Frontal cortex (tissue), 3 donors: ENCODE measurements at regions not wholly inside any gene's neighbourhood (a gene's known extent, or its start where the extent isn't known, plus 50 kb on each side); places are given as distances from the start of the nearest gene placed in this dataset.
"Not testable (repeated sequence)": the region's sequence is repeated elsewhere in the genome, so short reads cannot be mapped to it uniquely, and the experiment has no call there.

Experiments
- DNase-seq, 2 donors: peaks; one replicate each; pipeline ENCODE4 v3.0.0; 2012; ENCODE audit warnings: low spot score in 2 of 2
- FAIRE-seq: peaks from 2 replicates; lab custom pipeline; 2012; peaks lifted over from hg19 to GRCh38; lab: Jason Lieb, UNC
- donor health status: control.
- donor health status: control.
- donor health status: control.

- no peak for FAIRE-seq
- no peak for DNase-seq
These were observed 969.7 kb upstream of the USP15 start for GRCh38 chr12:61290473-61290872.

- FAIRE-seq: no peak
- no peak for DNase-seq
These were observed 968.6 kb upstream of the USP15 start for GRCh38 chr12:61291647-61292046.

- FAIRE-seq, DNase-seq: not testable (repeated sequence)
These were observed 966.2 kb upstream of the USP15 start for GRCh38 chr12:61294011-61294410.

- FAIRE-seq (no peak), DNase-seq (no peak)
These were observed 958.4 kb upstream of the USP15 start for GRCh38 chr12:61301817-61302216.

- FAIRE-seq: no peak
- no peak for DNase-seq
These were observed 957.9 kb upstream of the USP15 start for GRCh38 chr12:61302282-61302681.

GRCh38 chr12:61308220-61308619 lies 952.0 kb upstream of the USP15 start:
- DNase-seq (no peak), FAIRE-seq (no peak)

- FAIRE-seq (peak; percentile 87), DNase-seq (no peak)
These were observed 948.8 kb upstream of the USP15 start for GRCh38 chr12:61311413-61311812.

GRCh38 chr12:61348871-61349270 lies 911.3 kb upstream of the USP15 start:
- no peak for FAIRE-seq

GRCh38 chr12:61355105-61355504 lies 905.1 kb upstream of the USP15 start:
- DNase-seq: no peak

More at GRCh38 chr12:61348871-61349270, 911.3 kb upstream of the USP15 start:
- DNase-seq: no peak

GRCh38 chr12:61356485-61356884 lies 903.7 kb upstream of the USP15 start:
- FAIRE-seq (no peak), DNase-seq (no peak)

More at GRCh38 chr12:61355105-61355504, 905.1 kb upstream of the USP15 start:
- no peak for FAIRE-seq

GRCh38 chr12:61357496-61357895 lies 902.7 kb upstream of the USP15 start:
- FAIRE-seq: no peak
- no peak for DNase-seq

GRCh38 chr12:61362037-61362436 lies 898.2 kb upstream of the USP15 start:
- FAIRE-seq (no peak), DNase-seq (no peak)

- FAIRE-seq (no peak), DNase-seq (no peak)
These were observed 895.2 kb upstream of the USP15 start for GRCh38 chr12:61365001-61365400.

- DNase-seq (no peak), FAIRE-seq (no peak)
These were observed 892.9 kb upstream of the USP15 start for GRCh38 chr12:61367281-61367785.

GRCh38 chr12:61369241-61369910 lies 890.8 kb upstream of the USP15 start:
- no peak for DNase-seq
- FAIRE-seq: no peak

GRCh38 chr12:61384511-61384910 lies 875.7 kb upstream of the USP15 start:
- DNase-seq (no peak), FAIRE-seq (no peak)

- FAIRE-seq (no peak), DNase-seq (no peak)
These were observed 874.4 kb upstream of the USP15 start for GRCh38 chr12:61385771-61386170.

GRCh38 chr12:61397668-61398067 lies 862.5 kb upstream of the USP15 start:
- no peak for FAIRE-seq
- no peak for DNase-seq

- FAIRE-seq (no peak), DNase-seq (no peak)
These were observed 848.0 kb upstream of the USP15 start for GRCh38 chr12:61412201-61412600.

GRCh38 chr12:61414470-61414869 lies 845.7 kb upstream of the USP15 start:
- FAIRE-seq: no peak

GRCh38 chr12:61422786-61423185 lies 837.4 kb upstream of the USP15 start:
- DNase-seq: no peak
- no peak for FAIRE-seq

More at GRCh38 chr12:61414470-61414869, 845.7 kb upstream of the USP15 start:
- no peak for DNase-seq

- FAIRE-seq: no peak
These were observed 808.1 kb upstream of the USP15 start for GRCh38 chr12:61452076-61452475.

More at GRCh38 chr12:61452076-61452475, 808.1 kb upstream of the USP15 start:
- no peak for DNase-seq
